ENCODE measurements at regions not wholly inside any gene's neighbourhood (a gene's known extent, or its start where the extent isn't known, plus 50 kb on each side); places are given as distances from the start of the nearest gene placed in this dataset.
A peak's percentile ranks its signal among the peaks of the same experiment; 100 is the strongest.

DNA sequence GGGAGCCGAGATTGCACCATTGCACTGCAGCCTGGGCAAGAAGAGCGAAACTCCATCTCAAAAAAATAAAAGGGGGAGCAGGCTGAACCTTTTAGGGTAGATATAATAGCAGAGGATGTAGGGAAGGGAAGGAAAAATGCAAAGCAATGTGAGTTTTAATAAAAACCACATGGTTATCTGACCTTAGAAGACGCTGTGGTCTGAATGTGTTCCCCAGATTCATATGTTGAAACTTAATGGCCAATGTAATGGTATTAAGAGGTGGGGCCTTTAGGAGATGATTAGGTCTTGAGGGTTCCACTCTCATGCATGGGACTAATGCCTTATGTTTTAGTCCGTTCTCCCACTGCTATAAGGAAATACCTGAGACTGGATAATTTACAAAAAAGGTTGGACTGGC, 114.1 kb upstream of the STX18 start:
- H3K9me3 ChIP-seq (ENCODE audit: low read depth, low read length, poor library complexity, severe bottlenecking), result no peaks in the 10 kb centered on the region
- no peak for DNase-seq (ENCODE audit: low spot score)
- TF ChIP-seq, protein P1, sequence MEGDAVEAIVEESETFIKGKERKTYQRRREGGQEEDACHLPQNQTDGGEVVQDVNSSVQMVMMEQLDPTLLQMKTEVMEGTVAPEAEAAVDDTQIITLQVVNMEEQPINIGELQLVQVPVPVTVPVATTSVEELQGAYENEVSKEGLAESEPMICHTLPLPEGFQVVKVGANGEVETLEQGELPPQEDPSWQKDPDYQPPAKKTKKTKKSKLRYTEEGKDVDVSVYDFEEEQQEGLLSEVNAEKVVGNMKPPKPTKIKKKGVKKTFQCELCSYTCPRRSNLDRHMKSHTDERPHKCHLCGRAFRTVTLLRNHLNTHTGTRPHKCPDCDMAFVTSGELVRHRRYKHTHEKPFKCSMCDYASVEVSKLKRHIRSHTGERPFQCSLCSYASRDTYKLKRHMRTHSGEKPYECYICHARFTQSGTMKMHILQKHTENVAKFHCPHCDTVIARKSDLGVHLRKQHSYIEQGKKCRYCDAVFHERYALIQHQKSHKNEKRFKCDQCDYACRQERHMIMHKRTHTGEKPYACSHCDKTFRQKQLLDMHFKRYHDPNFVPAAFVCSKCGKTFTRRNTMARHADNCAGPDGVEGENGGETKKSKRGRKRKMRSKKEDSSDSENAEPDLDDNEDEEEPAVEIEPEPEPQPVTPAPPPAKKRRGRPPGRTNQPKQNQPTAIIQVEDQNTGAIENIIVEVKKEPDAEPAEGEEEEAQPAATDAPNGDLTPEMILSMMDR (conservative IDR thresholded peaks at IDR 0.05; ENCODE audit: low read depth, low read length), result no peak
- no peak for TF ChIP-seq EZH2 (IDR thresholded peaks at IDR 0.05; ENCODE audit: borderline replicate concordance, low read depth, low read length, poor library complexity, severe bottlenecking)
- CTCF ChIA-PET, result no interaction called here
- H3K36me3 ChIP-seq (ENCODE audit: insufficient read depth, low read length, poor library complexity, severe bottlenecking), result no peaks in the 10 kb centered on the region
- no peaks in the 10 kb centered on the region for H3K4me1 ChIP-seq (ENCODE audit: insufficient read depth, low read length, poor library complexity, severe bottlenecking)
- intact Hi-C loops (cut with micrococcal nuclease; ENCODE audit: unreplicated experiment), result no loop called here
- BruUV-seq (replicated peaks), result no TSS peak
- H3K4me3 ChIP-seq (ENCODE audit: low read depth, low read length, poor library complexity, severe bottlenecking), result no peak overlapping the region
- POLR2A ChIA-PET (ENCODE audit: low non-redundant PET), result no interaction called here
- H3K27ac ChIP-seq (ENCODE audit: low read depth, low read length, poor library complexity, severe bottlenecking), result no peak overlapping the region
- no peaks in the 10 kb centered on the region for H3K27me3 ChIP-seq (replicated peaks; ENCODE audit: insufficient read depth, low read depth, low read length, poor library complexity)

DNA sequence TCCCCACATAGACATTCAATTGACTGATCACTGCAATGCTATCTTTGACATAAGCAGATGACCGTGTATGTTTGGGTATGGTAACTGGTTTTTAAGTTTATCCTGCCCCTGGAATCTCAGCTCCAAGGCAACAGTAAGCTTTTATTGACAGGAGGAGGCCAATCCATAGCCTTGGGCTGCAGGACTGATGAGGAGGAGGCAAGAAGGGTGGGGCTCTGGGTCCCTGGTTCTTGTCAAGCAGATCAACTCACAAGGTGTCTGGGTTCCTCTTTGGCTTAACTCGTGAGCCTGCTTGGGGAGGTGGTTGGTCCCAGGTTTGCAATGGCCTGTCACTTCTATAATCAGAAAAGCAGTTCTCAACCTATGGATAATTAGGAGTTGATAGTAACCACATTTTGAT, 113.2 kb upstream of the STX18 start:
- H3K36me3 ChIP-seq (ENCODE audit: insufficient read depth, low read length, poor library complexity, severe bottlenecking), result no peaks in the 10 kb centered on the region
- no peak overlapping the region for H3K27ac ChIP-seq (ENCODE audit: low read depth, low read length, poor library complexity, severe bottlenecking)
- TF ChIP-seq EZH2 (IDR thresholded peaks at IDR 0.05; ENCODE audit: borderline replicate concordance, low read depth, low read length, poor library complexity, severe bottlenecking), result no peak
- TF ChIP-seq, protein P1 (conservative IDR thresholded peaks at IDR 0.05; ENCODE audit: low read depth, low read length), result no peak
- CTCF ChIA-PET, result no interaction called here
- BruUV-seq (replicated peaks), result no TSS peak
- H3K4me3 ChIP-seq (ENCODE audit: low read depth, low read length, poor library complexity, severe bottlenecking), result no peak overlapping the region
- H3K4me1 ChIP-seq (ENCODE audit: insufficient read depth, low read length, poor library complexity, severe bottlenecking), result no peaks in the 10 kb centered on the region
- H3K27me3 ChIP-seq (replicated peaks; ENCODE audit: insufficient read depth, low read depth, low read length, poor library complexity), result no peaks in the 10 kb centered on the region
- no peaks in the 10 kb centered on the region for H3K9me3 ChIP-seq (ENCODE audit: low read depth, low read length, poor library complexity, severe bottlenecking)
- POLR2A ChIA-PET (ENCODE audit: low non-redundant PET), result no interaction called here
- DNase-seq (ENCODE audit: low spot score), result no peak
- intact Hi-C loops (cut with micrococcal nuclease; ENCODE audit: unreplicated experiment), result no loop called here

DNA sequence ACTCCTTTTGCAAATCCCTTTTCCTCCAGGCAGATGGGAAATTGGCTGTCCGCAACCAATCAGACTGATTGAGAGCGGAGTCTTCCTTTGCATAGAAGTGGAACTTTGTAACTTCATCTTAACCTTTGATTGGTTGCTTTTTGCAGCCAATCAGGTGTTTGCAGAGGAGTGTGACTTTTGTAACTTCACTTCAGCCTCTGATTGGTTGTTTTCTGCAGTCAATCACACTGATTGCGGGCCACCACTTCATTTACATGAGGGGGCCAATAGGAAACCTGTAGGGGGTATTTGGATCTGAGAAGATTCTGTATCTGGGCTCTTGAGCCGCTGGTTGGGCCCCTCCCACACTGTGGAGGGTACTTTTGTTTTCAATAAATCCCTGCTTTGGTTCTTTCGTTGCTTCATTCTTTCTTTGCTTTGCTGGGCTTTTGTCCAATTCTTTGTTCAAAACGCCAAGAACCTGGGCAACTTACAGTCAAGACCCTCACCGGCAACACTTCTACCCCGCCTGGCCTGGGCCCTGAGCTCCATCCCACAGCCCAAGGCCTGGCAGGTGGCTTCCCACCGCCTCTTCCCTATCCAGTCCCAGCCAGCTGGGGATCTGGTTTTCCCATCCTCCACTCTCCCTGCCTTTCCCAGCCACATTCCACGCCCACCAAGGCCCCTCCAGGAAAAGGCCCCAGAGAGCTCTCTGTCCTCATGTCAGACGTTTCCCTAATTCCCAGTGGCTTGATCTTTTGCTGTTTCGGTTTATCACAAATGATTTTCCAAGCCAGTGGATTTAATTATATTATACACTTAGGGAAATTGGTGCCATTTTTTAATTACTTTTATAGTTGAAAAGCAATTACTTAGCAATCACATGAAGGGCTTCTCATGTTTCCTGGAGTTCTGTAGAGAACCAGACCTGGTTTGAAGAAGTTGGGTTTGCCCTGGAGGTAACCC, 110.2 kb upstream of the STX18 start:
- H3K4me1 ChIP-seq (ENCODE audit: insufficient read depth, low read length, poor library complexity, severe bottlenecking), result no peaks in the 10 kb centered on the region

More for the DNA sequence above, 110.2 kb upstream of the STX18 start:
- Histone ChIP-seq H3K4me3 (ENCODE audit: low read depth, low read length, poor library complexity, severe bottlenecking) (no peak overlapping the region), H3K36me3 (ENCODE audit: insufficient read depth, low read length, poor library complexity, severe bottlenecking) (no peaks in the 10 kb centered on the region), H3K27ac (ENCODE audit: low read depth, low read length, poor library complexity, severe bottlenecking) (no peak overlapping the region), H3K9me3 (ENCODE audit: low read depth, low read length, poor library complexity, severe bottlenecking) (no peaks in the 10 kb centered on the region), H3K27me3 (replicated peaks; ENCODE audit: insufficient read depth, low read depth, low read length, poor library complexity) (no peaks in the 10 kb centered on the region)
- CTCF ChIA-PET, result no interaction called here
- DNase-seq (ENCODE audit: low spot score), result peak; percentile 29
- TF ChIP-seq EZH2 (IDR thresholded peaks at IDR 0.05; ENCODE audit: borderline replicate concordance, low read depth, low read length, poor library complexity, severe bottlenecking), result no peak
- TF ChIP-seq, protein P1 (conservative IDR thresholded peaks at IDR 0.05; ENCODE audit: low read depth, low read length), result no peak
- intact Hi-C loops (cut with micrococcal nuclease; ENCODE audit: unreplicated experiment), result no loop called here
- no TSS peak for BruUV-seq (replicated peaks)
- POLR2A ChIA-PET (ENCODE audit: low non-redundant PET), result no interaction called here
